Fibroblast of lung (primary cell): ENCODE measurements at regions not wholly inside any gene's neighbourhood (a gene's known extent, or its start where the extent isn't known, plus 50 kb on each side); places are given as distances from the start of the nearest gene placed in this dataset.

Experiments used
- DNase-seq, 2 donors: peaks; one replicate each; pipeline versions ENCODE4 v3.0.0 to v3.0.0-alpha.2; 2010; ENCODE audit warnings: low read depth in 2 of 2
- H2AFZ ChIP-seq: 2 replicates; pipeline ENCODE4 v1.5.1; 2012; ENCODE audit warnings: low read length, control low read depth, inconsistent platforms
- H3K27ac ChIP-seq: 2 replicates; pipeline ENCODE4 v1.5.1; 2011; ENCODE audit warnings: low read length, control low read depth; ENCODE audit not compliant: insufficient read depth
- H3K27me3 ChIP-seq: 2 replicates; pipeline ENCODE4 v1.5.1; 2011; ENCODE audit warnings: mild to moderate bottlenecking, low read length; ENCODE audit not compliant: control insufficient read depth, insufficient read depth
- H3K36me3 ChIP-seq: 2 replicates; pipeline ENCODE4 v1.5.1; 2011; ENCODE audit warnings: low read length; ENCODE audit not compliant: control insufficient read depth, insufficient read depth
- H3K4me1 ChIP-seq: 2 replicates; pipeline ENCODE4 v1.5.1; 2011; ENCODE audit warnings: low read length; ENCODE audit not compliant: control insufficient read depth, insufficient read depth; ENCODE audit errors: extremely low read depth
- H3K4me2 ChIP-seq: 2 replicates; pipeline ENCODE4 v1.5.1; 2011; ENCODE audit warnings: low read length, control low read depth; ENCODE audit not compliant: insufficient read depth; ENCODE audit errors: extremely low read depth
- H3K4me3 ChIP-seq, 4 experiments: fragments of 200-600 bp in 1 of 4; sonication (generic) in 1 of 4; replicated peaks in 1 of 4; 2 replicates each; pipeline ENCODE4 v1.5.1; 2011 to 2016; ENCODE audit warnings: low read length in 4 of 4, low read depth in 3 of 4, mild to moderate bottlenecking in 3 of 4, control low read depth in 2 of 4, inconsistent platforms in 1 of 4, mixed read lengths in 1 of 4; ENCODE audit not compliant: insufficient read depth in 1 of 4; ENCODE audit errors: control extremely low read depth in 1 of 4
- H3K79me2 ChIP-seq: 2 replicates; pipeline ENCODE4 v1.5.1; 2012; ENCODE audit warnings: mild to moderate bottlenecking, low read length, inconsistent platforms; ENCODE audit not compliant: control insufficient read depth, insufficient read depth
- H3K9ac ChIP-seq: 2 replicates; pipeline ENCODE4 v1.5.1; 2011; ENCODE audit warnings: mild to moderate bottlenecking, low read length, control low read depth; ENCODE audit not compliant: insufficient read depth
- H3K9me3 ChIP-seq: 2 replicates; pipeline ENCODE4 v1.5.1; 2012; ENCODE audit warnings: low read depth, low read length; ENCODE audit not compliant: control insufficient read depth, insufficient read depth
- H4K20me1 ChIP-seq: 2 replicates; pipeline ENCODE4 v1.5.1; 2011; ENCODE audit warnings: low read length; ENCODE audit not compliant: control insufficient read depth, insufficient read depth; ENCODE audit errors: extremely low read depth
- CTCF ChIP-seq, 2 donors: IDR thresholded peaks in 1 of 2; conservative IDR thresholded peaks in 1 of 2; 1 replicate in 1 of 2; 2 replicates in 1 of 2; pipeline ENCODE4 v1.5.1; 2011 to 2012; ENCODE audit warnings: low read length in 2 of 2, control low read depth in 1 of 2, inconsistent platforms in 1 of 2, low read depth in 1 of 2, mild to moderate bottlenecking in 1 of 2
- EZH2 ChIP-seq: IDR thresholded peaks from 2 replicates; pipeline ENCODE4 v1.5.1; 2012; ENCODE audit warnings: low read length, control low read depth, mild to moderate bottlenecking; ENCODE audit errors: missing control alignments

GRCh38 chr1:195876792-195877191 lies 731.4 kb downstream of the KCNT2 start:
- Histone ChIP-seq H3K9me3 (no peaks in the 10 kb centered on the region), H3K4me2 (no peak overlapping the region), H3K36me3 (no peaks in the 10 kb centered on the region), H2AFZ (no peak overlapping the region), H3K4me3 (no peak overlapping the region), H3K9ac (no peak overlapping the region), H3K27ac (no peak overlapping the region), H3K27me3 (no peaks in the 10 kb centered on the region), H3K79me2 (no peaks in the 10 kb centered on the region), H4K20me1 (no peaks in the 10 kb centered on the region), H3K4me1 (no peaks in the 10 kb centered on the region)
- DNase-seq, result no peak
- TF ChIP-seq EZH2 (no peak), CTCF (conservative IDR thresholded peaks at IDR 0.05 in 1 of 2, IDR thresholded peaks at IDR 0.05 in 1 of 2; ENCODE audit: low read depth in 1 of 2, low read length in 2 of 2) (no peak)

- DNase-seq, result no peak
- Histone ChIP-seq H3K27ac (no peak overlapping the region), H3K36me3 (no peaks in the 10 kb centered on the region), H4K20me1 (no peaks in the 10 kb centered on the region), H2AFZ (no peak overlapping the region), H3K4me3 (no peak overlapping the region), H3K27me3 (no peaks in the 10 kb centered on the region), H3K9ac (no peak overlapping the region), H3K4me2 (no peak overlapping the region), H3K79me2 (no peaks in the 10 kb centered on the region), H3K9me3 (no peaks in the 10 kb centered on the region), H3K4me1 (no peaks in the 10 kb centered on the region)
- TF ChIP-seq EZH2 (no peak), CTCF (conservative IDR thresholded peaks at IDR 0.05 in 1 of 2, IDR thresholded peaks at IDR 0.05 in 1 of 2; ENCODE audit: low read depth in 1 of 2, low read length in 2 of 2) (no peak)
Measured at GRCh38 chr1:195872376-195872775, 735.9 kb downstream of the KCNT2 start.

GRCh38 chr1:195867638-195868037 lies 740.6 kb downstream of the KCNT2 start:
- no peaks in the 10 kb centered on the region for H4K20me1 ChIP-seq
- no peaks in the 10 kb centered on the region for H3K4me1 ChIP-seq
- DNase-seq, result no peak
- no peak overlapping the region for H2AFZ ChIP-seq
- TF ChIP-seq EZH2 (no peak), CTCF (conservative IDR thresholded peaks at IDR 0.05 in 1 of 2, IDR thresholded peaks at IDR 0.05 in 1 of 2; ENCODE audit: low read depth in 1 of 2, low read length in 2 of 2) (no peak)
- H3K27me3 ChIP-seq, result no peaks in the 10 kb centered on the region
- H3K4me3 ChIP-seq, result no peak overlapping the region
- H3K27ac ChIP-seq, result no peak overlapping the region
- H3K4me2 ChIP-seq, result no peak overlapping the region
- no peaks in the 10 kb centered on the region for H3K9me3 ChIP-seq
- H3K36me3 ChIP-seq, result no peaks in the 10 kb centered on the region
- H3K9ac ChIP-seq, result no peak overlapping the region
- no peaks in the 10 kb centered on the region for H3K79me2 ChIP-seq
